ENCODE measurements at regions not wholly inside any gene's neighbourhood (a gene's known extent, or its start where the extent isn't known, plus 50 kb on each side); places are given as distances from the start of the nearest gene placed in this dataset.

- TF ChIP-seq EZH2 (IDR thresholded peaks at IDR 0.05; ENCODE audit: borderline replicate concordance, low read depth, low read length, severe bottlenecking) (no peak), CTCF (IDR thresholded peaks at IDR 0.05; ENCODE audit: borderline replicate concordance, extremely low read depth, low read length, poor library complexity, severe bottlenecking) (no peak)
Observed at GRCh38 chr13:34256236-34256635, 438.3 kb downstream of the RFC3 start.

Data from DND-41 (cell line).